ENCODE measurements at regions not wholly inside any gene's neighbourhood (a gene's known extent, or its start where the extent isn't known, plus 50 kb on each side); places are given as distances from the start of the nearest gene placed in this dataset.

- no peak for DNase-seq (ENCODE audit: low spot score)
These were observed 223.4 kb upstream of the HTR2A start for GRCh38 chr13:47120282-47120681.

DNA sequence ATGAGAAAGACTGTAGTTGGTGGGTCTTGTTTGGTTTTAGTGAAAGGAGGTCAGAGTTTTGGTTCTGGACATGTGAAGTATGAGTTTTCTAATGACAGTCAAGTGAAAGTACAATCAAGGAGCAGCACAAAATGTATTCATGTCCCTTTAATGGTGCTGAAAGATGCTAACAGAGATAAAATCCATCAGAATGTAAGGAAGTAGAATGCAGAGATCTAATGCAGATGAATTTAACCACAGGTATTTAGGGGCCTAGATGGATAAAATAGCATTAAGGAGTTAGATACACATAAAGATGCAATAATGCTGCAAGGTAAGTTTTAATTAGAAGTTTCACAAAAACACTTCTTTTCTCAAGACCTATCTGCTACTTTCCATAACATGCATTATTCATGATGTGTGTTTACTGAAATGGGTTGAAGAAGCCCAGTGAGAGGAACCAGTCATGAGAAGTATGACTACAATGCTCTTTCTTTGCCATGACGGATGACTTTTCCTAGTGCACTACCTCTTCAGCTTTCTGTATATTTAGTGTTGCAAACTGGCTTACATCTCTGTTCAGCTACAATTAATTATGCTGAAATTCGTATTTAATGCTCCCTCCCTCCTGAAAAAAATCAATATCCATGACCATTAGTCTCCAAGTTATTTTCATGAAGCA lies 222.9 kb upstream of the HTR2A start:
- DNase-seq (ENCODE audit: low spot score) = no peak

DNA sequence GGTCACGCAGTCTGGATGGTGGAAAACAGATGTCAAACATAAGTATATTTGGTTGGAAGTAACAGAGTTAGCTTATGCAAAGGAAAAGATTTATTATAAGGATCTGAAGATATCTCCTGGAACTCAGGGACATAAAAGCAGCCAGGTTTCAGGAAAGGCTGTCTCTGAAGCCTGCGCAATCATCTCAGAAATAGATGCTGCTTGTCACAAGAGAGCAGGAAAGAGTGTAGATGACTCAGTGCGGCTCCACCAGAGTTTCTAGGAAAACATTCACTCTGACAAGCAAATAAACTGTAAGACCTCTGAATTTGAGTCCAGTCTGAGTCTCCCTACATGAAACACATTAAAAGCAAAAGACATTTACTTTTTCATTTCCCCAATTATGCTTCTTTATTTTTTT lies 220.4 kb upstream of the HTR2A start:
- DNase-seq (ENCODE audit: low spot score) = no peak

GRCh38 chr13:47114030-47114429 lies 217.2 kb upstream of the HTR2A start:
- DNase-seq (ENCODE audit: low spot score) = no peak

DNA sequence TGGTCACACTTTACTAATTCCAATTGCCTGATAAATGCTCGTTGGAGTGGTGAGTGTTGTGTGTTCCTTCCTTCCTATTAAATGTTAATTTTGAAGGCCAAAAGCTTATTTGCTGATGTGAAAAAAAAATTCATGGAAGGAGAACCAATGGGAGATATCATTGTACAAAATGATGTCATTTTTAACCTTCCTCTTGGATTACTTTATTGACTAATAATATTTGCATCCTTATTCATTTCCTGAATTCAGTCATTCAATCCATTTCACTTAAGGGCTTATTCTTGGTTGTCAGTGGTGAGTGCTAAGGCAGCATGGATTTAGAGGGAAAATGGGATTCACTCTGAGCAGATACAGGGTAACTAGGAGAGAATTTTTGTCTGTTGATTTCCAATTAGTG lies 216.0 kb upstream of the HTR2A start:
- DNase-seq (ENCODE audit: low spot score) = no peak

- no peak for DNase-seq (ENCODE audit: low spot score)
These were observed 215.5 kb upstream of the HTR2A start for GRCh38 chr13:47112205-47112902.

- no peak for DNase-seq (ENCODE audit: low spot score)
These were observed 214.6 kb upstream of the HTR2A start for GRCh38 chr13:47111499-47111898.

DNA sequence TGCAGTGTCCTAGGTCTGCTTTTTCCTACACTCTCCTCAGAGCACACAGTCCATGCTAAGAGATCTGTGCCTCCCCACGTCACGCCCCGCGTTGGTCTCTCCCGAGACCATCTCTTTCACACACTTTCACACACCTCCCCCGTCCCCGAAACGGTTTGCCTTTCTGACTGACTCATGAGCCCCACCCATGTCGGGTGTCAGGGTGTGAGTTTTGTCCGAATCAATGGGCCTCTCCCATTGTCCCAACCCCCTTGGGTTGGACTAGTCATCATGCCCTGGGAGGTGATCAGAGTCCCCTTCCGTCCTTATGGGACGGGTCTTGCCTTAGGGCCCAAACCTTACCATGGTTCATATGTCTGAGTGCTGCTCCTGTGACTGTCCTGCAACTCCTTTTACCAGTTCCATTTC lies 214.0 kb upstream of the HTR2A start:
- peak; percentile 25 for DNase-seq (ENCODE audit: low spot score)

DNA sequence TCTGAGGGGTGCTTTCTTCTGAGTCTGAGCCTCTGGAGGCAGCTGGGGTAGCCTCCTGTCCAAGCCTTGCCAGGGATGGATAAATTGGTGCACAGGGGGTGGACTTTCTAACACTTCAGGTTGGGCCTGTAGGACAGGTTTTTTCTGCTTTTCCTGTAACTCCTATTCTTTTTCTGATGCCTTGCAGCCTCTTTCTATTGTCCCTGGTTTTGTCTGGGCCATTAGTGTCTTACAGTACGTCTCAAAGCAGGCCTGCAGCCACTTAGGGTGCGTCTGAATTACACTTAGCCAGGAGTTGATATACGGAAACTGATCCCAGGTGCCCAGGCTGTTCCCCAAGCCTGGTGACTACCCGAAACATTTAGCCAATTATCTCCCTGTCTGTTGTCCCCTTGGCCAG lies 213.3 kb upstream of the HTR2A start:
- DNase-seq (ENCODE audit: low spot score) = no peak

- DNase-seq (ENCODE audit: low spot score) = no peak
These were observed 212.2 kb upstream of the HTR2A start for GRCh38 chr13:47109028-47109427.

- DNase-seq (ENCODE audit: low spot score) = no peak
These were observed 203.5 kb upstream of the HTR2A start for GRCh38 chr13:47100214-47100853.

- DNase-seq (ENCODE audit: low spot score) = no peak
These were observed 198.0 kb upstream of the HTR2A start for GRCh38 chr13:47094734-47095434.

- DNase-seq (ENCODE audit: low spot score) = no peak
These were observed 195.3 kb upstream of the HTR2A start for GRCh38 chr13:47092202-47092601.

DNA sequence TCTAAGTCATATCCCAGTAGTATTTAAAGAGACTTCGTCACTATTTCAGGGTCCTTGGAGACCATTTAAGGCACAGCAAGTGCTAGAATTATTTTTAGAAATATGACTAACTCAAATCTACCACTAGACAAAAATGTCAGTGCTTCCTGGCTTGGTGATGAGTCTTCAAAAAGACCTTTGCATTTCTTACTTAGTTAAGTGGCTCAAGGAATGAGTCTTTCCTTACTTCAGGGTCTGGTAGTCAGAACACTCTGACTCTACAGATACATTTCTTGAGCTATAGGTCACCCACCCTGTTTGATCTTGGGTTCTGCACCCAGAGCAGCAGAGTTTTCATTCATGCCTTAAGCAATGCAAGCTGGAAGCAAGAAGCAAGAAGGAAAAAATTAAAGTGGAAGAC lies 191.0 kb upstream of the HTR2A start:
- DNase-seq (ENCODE audit: low spot score) = no peak

- no peak for DNase-seq (ENCODE audit: low spot score)
These were observed 190.4 kb upstream of the HTR2A start for GRCh38 chr13:47087241-47087640.

- no peak for DNase-seq (ENCODE audit: low spot score)
These were observed 188.5 kb upstream of the HTR2A start for GRCh38 chr13:47085346-47085745.

DNA sequence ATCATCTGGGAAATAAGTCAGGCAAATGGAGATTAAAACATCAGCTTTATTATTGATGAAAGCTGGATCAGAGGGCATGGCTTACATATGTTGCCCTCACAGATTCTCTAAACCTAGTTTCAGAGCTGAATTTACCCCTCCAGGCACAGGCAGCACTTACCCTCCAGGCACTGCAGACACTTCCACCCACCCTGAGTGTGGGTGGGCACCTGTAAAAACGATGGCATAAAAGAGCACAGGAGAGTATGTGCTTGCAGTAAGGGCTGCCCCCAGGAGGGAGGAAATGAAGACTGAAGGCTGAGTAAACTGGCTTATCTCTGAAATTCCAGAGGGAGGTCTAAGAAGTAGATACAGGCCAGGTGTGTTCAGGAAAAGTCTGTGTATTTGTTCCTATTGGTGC lies 185.0 kb upstream of the HTR2A start:
- DNase-seq (ENCODE audit: low spot score) = no peak

GRCh38 chr13:47081246-47081645 lies 184.4 kb upstream of the HTR2A start:
- DNase-seq (ENCODE audit: low spot score) = no peak

GRCh38 chr13:47080621-47081020 lies 183.8 kb upstream of the HTR2A start:
- DNase-seq (ENCODE audit: low spot score) = no peak

- no peak for DNase-seq (ENCODE audit: low spot score)
These were observed 179.6 kb upstream of the HTR2A start for GRCh38 chr13:47076500-47076899.

- no peak for DNase-seq (ENCODE audit: low spot score)
These were observed 172.3 kb upstream of the HTR2A start for GRCh38 chr13:47069133-47069532.

DNA sequence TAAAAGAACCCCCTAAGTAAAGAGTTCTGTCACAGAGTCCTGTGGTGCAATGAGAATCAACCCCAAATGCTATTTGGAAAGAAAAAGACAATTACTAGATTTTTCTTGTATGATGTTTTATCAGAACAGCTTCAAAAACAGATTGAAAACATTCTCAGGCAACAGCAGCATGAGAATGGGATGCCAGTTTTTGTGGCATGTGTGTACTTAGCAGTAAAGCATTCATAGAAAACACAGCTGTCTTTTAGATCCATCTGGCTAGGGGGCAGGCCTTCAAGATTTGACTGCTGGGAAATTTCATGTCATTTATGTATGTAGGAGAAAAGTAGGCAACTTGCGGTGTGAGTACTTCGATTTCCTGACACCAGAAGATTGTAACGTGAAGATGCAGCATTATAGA lies 170.5 kb upstream of the HTR2A start:
- no peak for DNase-seq (ENCODE audit: low spot score)

GRCh38 chr13:47066226-47066625 lies 169.4 kb upstream of the HTR2A start:
- DNase-seq (ENCODE audit: low spot score) = no peak
